HFF-Myc (cell line): ENCODE measurements at regions not wholly inside any gene's neighbourhood (a gene's known extent, or its start where the extent isn't known, plus 50 kb on each side); places are given as distances from the start of the nearest gene placed in this dataset.

ENCODE experiments used
- DNase-seq: peaks from one replicate; pipeline ENCODE4 v3.0.0-alpha.2; 2011; ENCODE audit warnings: low read depth; ENCODE audit errors: extremely low read depth
- H3K4me3 ChIP-seq: replicated peaks from 2 replicates; pipeline ENCODE4 v1.5.1; 2011; ENCODE audit warnings: low read depth, mild to moderate bottlenecking, control low read depth, low read length
- CTCF ChIP-seq: IDR thresholded peaks from 2 replicates; pipeline ENCODE4 v1.5.1; 2012; ENCODE audit warnings: mild to moderate bottlenecking, low read depth, low read length, control low read depth; ENCODE audit errors: missing control alignments

GRCh38 chr11:15446929-15447328 lies 332.2 kb downstream of the INSC start:
- DNase-seq = no peak
- TF ChIP-seq CTCF = no peak
- no peak overlapping the region for H3K4me3 ChIP-seq

GRCh38 chr11:15451713-15452112 lies 337.0 kb downstream of the INSC start:
- no peak for DNase-seq
- TF ChIP-seq CTCF = no peak
- H3K4me3 ChIP-seq = no peak overlapping the region

- TF ChIP-seq CTCF = no peak
Measured at GRCh38 chr11:15453211-15453765, 338.6 kb downstream of the INSC start.

GRCh38 chr11:15468466-15468865 lies 353.7 kb downstream of the INSC start:
- no peak for DNase-seq
- no peak overlapping the region for H3K4me3 ChIP-seq
- TF ChIP-seq CTCF = no peak

More at GRCh38 chr11:15453211-15453765, 338.6 kb downstream of the INSC start:
- no peak for DNase-seq
- H3K4me3 ChIP-seq = no peak overlapping the region

GRCh38 chr11:15471048-15471894 lies 356.5 kb downstream of the INSC start:
- no peak for DNase-seq
- H3K4me3 ChIP-seq = no peak overlapping the region
- no peak for TF ChIP-seq CTCF

GRCh38 chr11:15471895-15472799 lies 357.4 kb downstream of the INSC start:
- H3K4me3 ChIP-seq = no peak overlapping the region
- DNase-seq = no peak
- TF ChIP-seq CTCF = no peak
